IMR-90 (cell line): ENCODE measurements at regions not wholly inside any gene's neighbourhood (a gene's known extent, or its start where the extent isn't known, plus 50 kb on each side); places are given as distances from the start of the nearest gene placed in this dataset.

Experiments
- ATAC-seq: fragments of 200-7000 bp; cut with Tn5 transposase; 2 replicates; pipeline ENCODE4 v1.9.1; 2020; ENCODE audit warnings: low read depth, mild to moderate bottlenecking, moderate library complexity
- BruUV-seq: library from RNA; stranded (reverse); fragments of 400-500 nt; replicated peaks from 2 replicates; lab custom pipeline; 2021; lab: Mats Ljungman, UMichigan
- CTCF ChIA-PET: fragments of 300-600 bp; formaldehyde crosslinking; extraction: SDS; loops from one replicate; lab custom pipeline; 2021; ENCODE audit warnings: antibody characterized with exemption; lab: Yijun Ruan, JAX
- POLR2A ChIA-PET: fragments of 300-600 bp; sonication (Branson Sonifier 250); formaldehyde crosslinking; loops from one replicate; lab custom pipeline; 2022; ENCODE audit warnings: antibody characterized with exemption; ENCODE audit not compliant: unreplicated experiment; lab: Charles Lee
- DNase-seq: peaks from one replicate; pipeline ENCODE4 v3.0.0; 2013
- H2AFZ ChIP-seq: replicated peaks from 2 replicates; pipeline ENCODE3; 2013; ENCODE audit warnings: low read length, mild to moderate bottlenecking; ENCODE audit not compliant: poor library complexity
- H2AK5ac ChIP-seq: 2 replicates; pipeline ENCODE4 v1.6.1; 2013; ENCODE audit warnings: low read depth, low read length, inconsistent platforms
- H2AK9ac ChIP-seq: replicated peaks from 2 replicates; pipeline ENCODE3; 2013; ENCODE audit warnings: mild to moderate bottlenecking, low read depth, low read length, moderate library complexity; ENCODE audit not compliant: poor library complexity
- H2BK120ac ChIP-seq: 2 replicates; pipeline ENCODE4 v1.6.1; 2013; ENCODE audit warnings: low read depth, low read length, inconsistent platforms
- H2BK15ac ChIP-seq: 3 replicates; pipeline ENCODE4 v1.6.1; 2013; ENCODE audit warnings: low read depth, low read length, inconsistent platforms
- H2BK20ac ChIP-seq: 2 replicates; pipeline ENCODE4 v1.6.1; 2013; ENCODE audit warnings: low read depth, mild to moderate bottlenecking, inconsistent platforms, low read length, moderate library complexity
- H2BK5ac ChIP-seq: 2 replicates; pipeline ENCODE4 v1.6.1; 2013; ENCODE audit warnings: mild to moderate bottlenecking, low read depth, low read length, inconsistent platforms; ENCODE audit not compliant: poor library complexity, severe bottlenecking
- H3K14ac ChIP-seq: replicated peaks from 2 replicates; pipeline ENCODE4 v1.6.1; 2013; ENCODE audit warnings: low read depth, low read length, inconsistent platforms
- H3K18ac ChIP-seq: 2 replicates; pipeline ENCODE4 v1.6.1; 2013; ENCODE audit warnings: low read depth, low read length, control low read depth
- H3K23ac ChIP-seq: 2 replicates; pipeline ENCODE4 v1.6.1; 2013; ENCODE audit warnings: low read depth, low read length, inconsistent platforms
- H3K27ac ChIP-seq: 2 replicates; pipeline ENCODE4 v1.5.1; 2013; ENCODE audit warnings: mild to moderate bottlenecking, control low read depth, low read length; ENCODE audit not compliant: insufficient read depth
- H3K27me3 ChIP-seq: 2 replicates; pipeline ENCODE4 v1.6.1; 2013; ENCODE audit warnings: low read length; ENCODE audit not compliant: control insufficient read depth, insufficient read depth
- H3K36me3 ChIP-seq: 2 replicates; pipeline ENCODE4 v1.6.1; 2013; ENCODE audit warnings: low read length, mixed read lengths; ENCODE audit not compliant: control insufficient read depth, insufficient read depth
- H3K4ac ChIP-seq: 2 replicates; pipeline ENCODE4 v1.6.1; 2013; ENCODE audit warnings: low read depth, low read length, inconsistent platforms
- H3K4me1 ChIP-seq: 2 replicates; pipeline ENCODE4 v1.6.1; 2013; ENCODE audit warnings: low read length, mixed read lengths; ENCODE audit not compliant: control insufficient read depth, insufficient read depth
- H3K4me2 ChIP-seq: 2 replicates; pipeline ENCODE4 v1.6.1; 2013; ENCODE audit warnings: low read depth, mild to moderate bottlenecking, control low read depth, low read length, moderate library complexity
- H3K4me3 ChIP-seq: 2 replicates; pipeline ENCODE4 v1.5.1; 2013; ENCODE audit warnings: low read depth, mild to moderate bottlenecking, control low read depth, low read length, moderate library complexity; ENCODE audit not compliant: insufficient read depth
- H3K56ac ChIP-seq: 2 replicates; pipeline ENCODE4 v1.6.1; 2013; ENCODE audit warnings: low read length, inconsistent platforms; ENCODE audit not compliant: insufficient read depth; ENCODE audit errors: extremely low read depth
- H3K79me1 ChIP-seq, 2 experiments: 2 replicates each; pipeline ENCODE4 v1.6.1; 2013; ENCODE audit warnings: low read length in 2 of 2, inconsistent platforms in 1 of 2, low read depth in 1 of 2
- H3K9ac ChIP-seq: 2 replicates; pipeline ENCODE4 v1.6.1; 2013; ENCODE audit warnings: low read depth, low read length, control low read depth
- H3K9me1 ChIP-seq: 2 replicates; pipeline ENCODE4 v1.6.1; 2013; ENCODE audit warnings: low read length, inconsistent platforms; ENCODE audit not compliant: insufficient read depth
- H3K9me3 ChIP-seq: 2 replicates; pipeline ENCODE4 v1.6.1; 2013; ENCODE audit warnings: low read length; ENCODE audit not compliant: control insufficient read depth, insufficient read depth
- H4K20me1 ChIP-seq: 2 replicates; pipeline ENCODE4 v1.6.1; 2013; ENCODE audit warnings: low read length, inconsistent platforms; ENCODE audit not compliant: insufficient read depth
- H4K5ac ChIP-seq: 2 replicates; pipeline ENCODE4 v1.6.1; 2013; ENCODE audit warnings: mild to moderate bottlenecking, low read depth, low read length, control low read depth
- H4K8ac ChIP-seq, 2 experiments: 2 replicates each; pipeline ENCODE4 v1.6.1; 2013; ENCODE audit warnings: low read depth in 2 of 2, low read length in 2 of 2, control low read depth in 1 of 2, inconsistent platforms in 1 of 2
- H4K91ac ChIP-seq: 2 replicates; pipeline ENCODE4 v1.6.1; 2013; ENCODE audit warnings: low read depth, low read length, inconsistent platforms; ENCODE audit not compliant: insufficient read depth
- CEBPB ChIP-seq: IDR thresholded peaks from 2 replicates; pipeline ENCODE4 v1.6.1; 2012; ENCODE audit warnings: low read depth, low read length, improper control_type of control experiment
- FOS ChIP-seq: fragments of 150-350 bp; IDR thresholded peaks from 2 replicates; pipeline ENCODE4 v1.6.1; 2016; ENCODE audit warnings: low read depth, low read length
- MAFK ChIP-seq: IDR thresholded peaks from 2 replicates; pipeline ENCODE4 v1.6.1; 2012; ENCODE audit warnings: low read depth, low read length, improper control_type of control experiment
- MAZ ChIP-seq: IDR thresholded peaks from 2 replicates; pipeline ENCODE4 v1.6.1; 2012; ENCODE audit warnings: low read depth, mild to moderate bottlenecking, low read length, improper control_type of control experiment, moderate library complexity, borderline replicate concordance
- MXI1 ChIP-seq: IDR thresholded peaks from 2 replicates; pipeline ENCODE4 v1.6.1; 2012; ENCODE audit warnings: low read depth, mild to moderate bottlenecking, low read length, moderate library complexity, borderline replicate concordance
- NFE2L2 ChIP-seq: fragments of 150-350 bp; IDR thresholded peaks from 2 replicates; pipeline ENCODE4 v1.6.1; 2016; ENCODE audit warnings: low read depth, mild to moderate bottlenecking, low read length
- POLR2A ChIP-seq: IDR thresholded peaks from 2 replicates; pipeline ENCODE4 v1.6.1; 2012; ENCODE audit warnings: mild to moderate bottlenecking, low read depth, low read length
- RAD21 ChIP-seq: IDR thresholded peaks from 2 replicates; pipeline ENCODE4 v1.6.1; 2012; ENCODE audit warnings: low read length, improper control_type of control experiment
- RFX5 ChIP-seq: IDR thresholded peaks from 2 replicates; pipeline ENCODE4 v1.8.0; 2012; ENCODE audit warnings: low read depth, mild to moderate bottlenecking, low read length, moderate library complexity
- SMC3 ChIP-seq: fragments of 150-350 bp; IDR thresholded peaks from 2 replicates; pipeline ENCODE4 v1.6.1; 2016; ENCODE audit warnings: low read depth, mild to moderate bottlenecking, antibody characterized with exemption, low read length, moderate library complexity
- WGBS, 2 experiments: methylation state at CpG; one replicate each; pipeline versions ENCODE4 v1.1.5 to v1.1.7; 2013; ENCODE audit warnings: missing lambda C conversion rate in 2 of 2; ENCODE audit not compliant: insufficient read length in 1 of 2; ENCODE audit errors: extremely low coverage in 2 of 2; 5-methylcytosine and 5-hydroxymethylcytosine counted together
- dilution Hi-C: fragments of 300-500 bp; cut with HindIII; formaldehyde crosslinking; loops from one replicate; pipeline ENCODE4 v1.14.3; 2018; ENCODE audit warnings: low sequenced_read_pairs; ENCODE audit not compliant: unreplicated experiment
- in situ Hi-C: fragments of 300-500 bp; cut with MboI; formaldehyde crosslinking; loops from 3 replicates; pipeline ENCODE4 v1.14.3; 2019; ENCODE audit warnings: low sequenced_read_pairs, inconsistent platforms, mixed read lengths
- intact Hi-C: fragments of 100-400 bp; cut with micrococcal nuclease; formaldehyde crosslinking; loops from 2 replicates; pipeline ENCODE4 v1.10.0; 2022
- TF ChIP-seq, protein P1 (sequence below): conservative IDR thresholded peaks from 2 replicates; pipeline ENCODE4 v1.5.1; 2012; ENCODE audit warnings: mild to moderate bottlenecking, low read depth, low read length, improper control_type of control experiment

DNA sequence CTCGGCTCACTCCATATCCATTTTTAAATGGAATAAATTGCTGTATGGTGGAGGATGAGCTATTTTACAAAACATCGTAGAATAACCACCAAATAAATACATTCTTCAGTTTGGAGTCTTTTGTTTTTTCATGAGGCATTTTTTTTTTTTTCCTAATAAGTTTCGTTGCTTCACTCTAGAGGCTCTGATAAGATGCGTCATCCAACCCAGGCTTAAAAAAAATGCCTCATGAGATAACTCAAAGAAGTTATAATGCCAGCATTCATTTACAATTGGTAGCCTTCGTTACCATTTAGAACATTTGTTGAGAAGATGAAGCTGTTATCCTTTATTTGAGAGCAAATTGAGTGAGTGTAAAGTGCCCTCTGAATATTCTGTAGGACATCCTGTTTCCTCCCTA is 172.2 kb upstream of the CENPE start:
- Histone ChIP-seq H3K27ac (no peak overlapping the region), H4K20me1 (no peaks in the 10 kb centered on the region), H3K9me1 (no peaks in the 10 kb centered on the region), H2AFZ (no peak overlapping the region), H3K4ac (no peak overlapping the region), H2AK5ac (no peak overlapping the region), H3K4me2 (no peak overlapping the region), H3K36me3 (no peaks in the 10 kb centered on the region), H3K79me1 (no peaks in the 10 kb centered on the region), H3K18ac (no peak overlapping the region), H2AK9ac (no peak overlapping the region), H3K4me1 (no peaks in the 10 kb centered on the region), H4K5ac (no peak overlapping the region), H2BK20ac (no peak overlapping the region), H4K8ac (no peak overlapping the region), H2BK15ac (no peak overlapping the region), H3K56ac (no peak overlapping the region), H3K14ac (no peak overlapping the region), H3K23ac (no peak overlapping the region), H4K91ac (no peak overlapping the region), H2BK5ac (no peak overlapping the region), H3K27me3 (no peaks in the 10 kb centered on the region), H3K9me3 (0 out of 2 replicates have a peak, but pooled peaks cover 3% of the 10 kb centered on the region), H3K9ac (no peak overlapping the region), H3K4me3 (no peak overlapping the region), H2BK120ac (no peak overlapping the region)
- CTCF ChIA-PET, result no interaction called here
- intact Hi-C loops (no loop called here), in situ Hi-C loops (no loop called here), dilution Hi-C loops (no loop called here)
- POLR2A ChIA-PET, result no interaction called here
- ATAC-seq, result no peak
- no peak for DNase-seq
- BruUV-seq, result no TSS peak
- TF ChIP-seq RFX5 (no peak), SMC3 (no peak), MXI1 (no peak), POLR2A (no peak), FOS (no peak), CEBPB (no peak), MAFK (no peak), NFE2L2 (no peak), MAZ (no peak), RAD21 (no peak)
- TF ChIP-seq, protein P1, sequence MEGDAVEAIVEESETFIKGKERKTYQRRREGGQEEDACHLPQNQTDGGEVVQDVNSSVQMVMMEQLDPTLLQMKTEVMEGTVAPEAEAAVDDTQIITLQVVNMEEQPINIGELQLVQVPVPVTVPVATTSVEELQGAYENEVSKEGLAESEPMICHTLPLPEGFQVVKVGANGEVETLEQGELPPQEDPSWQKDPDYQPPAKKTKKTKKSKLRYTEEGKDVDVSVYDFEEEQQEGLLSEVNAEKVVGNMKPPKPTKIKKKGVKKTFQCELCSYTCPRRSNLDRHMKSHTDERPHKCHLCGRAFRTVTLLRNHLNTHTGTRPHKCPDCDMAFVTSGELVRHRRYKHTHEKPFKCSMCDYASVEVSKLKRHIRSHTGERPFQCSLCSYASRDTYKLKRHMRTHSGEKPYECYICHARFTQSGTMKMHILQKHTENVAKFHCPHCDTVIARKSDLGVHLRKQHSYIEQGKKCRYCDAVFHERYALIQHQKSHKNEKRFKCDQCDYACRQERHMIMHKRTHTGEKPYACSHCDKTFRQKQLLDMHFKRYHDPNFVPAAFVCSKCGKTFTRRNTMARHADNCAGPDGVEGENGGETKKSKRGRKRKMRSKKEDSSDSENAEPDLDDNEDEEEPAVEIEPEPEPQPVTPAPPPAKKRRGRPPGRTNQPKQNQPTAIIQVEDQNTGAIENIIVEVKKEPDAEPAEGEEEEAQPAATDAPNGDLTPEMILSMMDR, result no peak
- no CpG with 5 or more reads among the region's 5 CpGs for WGBS, 2 experiments
